Neural cell (in vitro differentiated cells): ENCODE measurements at regions not wholly inside any gene's neighbourhood (a gene's known extent, or its start where the extent isn't known, plus 50 kb on each side); places are given as distances from the start of the nearest gene placed in this dataset.

Experiments used
- CTCF ChIP-seq: fragments of 450-650 bp; IDR thresholded peaks from 2 replicates; pipeline ENCODE4 v1.5.1; 2014; ENCODE audit warnings: antibody characterized with exemption, mild to moderate bottlenecking, moderate library complexity; ENCODE audit not compliant: poor library complexity, severe bottlenecking
- EP300 ChIP-seq: fragments of 450-650 bp; conservative IDR thresholded peaks from 2 replicates; pipeline ENCODE4 v1.6.1; 2014; ENCODE audit warnings: antibody characterized with exemption, mild to moderate bottlenecking, moderate library complexity; ENCODE audit not compliant: poor library complexity, severe bottlenecking
- EZH2 ChIP-seq: fragments of 200-600, 300-800 bp; shearing (Covaris generic), sonication (generic); IDR thresholded peaks from 2 replicates; pipeline ENCODE4 v1.6.1; 2014; ENCODE audit warnings: antibody characterized with exemption, low read length, borderline replicate concordance, mild to moderate bottlenecking; ENCODE audit not compliant: insufficient read depth, poor library complexity, severe bottlenecking
- MXI1 ChIP-seq: fragments of 450-650 bp; conservative IDR thresholded peaks from 2 replicates; pipeline ENCODE4 v1.6.1; 2014; ENCODE audit warnings: antibody characterized with exemption, mild to moderate bottlenecking; ENCODE audit not compliant: poor library complexity, severe bottlenecking
- POLR2AphosphoS5 ChIP-seq: IDR thresholded peaks from 2 replicates; pipeline ENCODE4 v1.6.1; 2012
- RAD21 ChIP-seq: fragments of 450-650 bp; conservative IDR thresholded peaks from 2 replicates; pipeline ENCODE4 v1.6.1; 2014; ENCODE audit warnings: antibody characterized with exemption, mild to moderate bottlenecking, moderate library complexity
- REST ChIP-seq: IDR thresholded peaks from 2 replicates; pipeline ENCODE4 v1.6.1; 2012; ENCODE audit warnings: borderline replicate concordance
- SMC3 ChIP-seq: fragments of 450-650 bp; conservative IDR thresholded peaks from 2 replicates; pipeline ENCODE4 v1.6.1; 2014; ENCODE audit warnings: antibody characterized with exemption, mild to moderate bottlenecking, moderate library complexity; ENCODE audit not compliant: poor library complexity
- TAF1 ChIP-seq: IDR thresholded peaks from 2 replicates; pipeline ENCODE4 v1.6.1; 2012; ENCODE audit warnings: low read depth

DNA sequence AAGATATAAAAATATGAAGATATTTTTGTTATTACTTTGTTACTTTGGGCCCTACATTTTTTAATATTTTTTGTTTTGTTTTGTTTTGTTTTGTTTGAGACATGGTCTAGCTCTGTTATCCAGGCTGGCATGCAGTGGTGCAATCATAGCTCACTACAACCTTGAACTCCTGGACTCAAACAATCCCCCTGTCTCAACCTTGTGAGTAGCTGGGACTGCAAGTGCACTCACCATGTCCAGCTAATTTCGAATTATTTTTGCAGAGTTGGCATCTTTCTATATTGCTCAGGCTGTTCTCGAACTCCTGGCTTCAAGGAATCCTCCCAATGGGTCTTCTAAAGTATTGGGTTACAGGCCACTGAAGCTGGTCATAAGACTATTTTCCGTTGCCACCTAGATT, 603.6 kb upstream of the PIK3C3 start:
- TF ChIP-seq CTCF (no peak), REST (no peak), EP300 (no peak), RAD21 (no peak), POLR2AphosphoS5 (no peak), TAF1 (no peak), EZH2 (no peak), SMC3 (no peak), MXI1 (no peak)
